CD4-positive, alpha-beta T cell (primary cell): ENCODE measurements at regions not wholly inside any gene's neighbourhood (a gene's known extent, or its start where the extent isn't known, plus 50 kb on each side); places are given as distances from the start of the nearest gene placed in this dataset.

ENCODE experiments used
- ATAC-seq: fragments of 200-7000 bp; cut with Tn5 transposase; one replicate; pipeline ENCODE4 v1.10.0; 2022; ENCODE audit warnings: mild to moderate bottlenecking; ENCODE audit not compliant: poor library complexity
- CTCF ChIA-PET: fragments of 350-600 bp; sonication (Branson Sonifier 250); formaldehyde crosslinking; loops from one replicate; lab custom pipeline; 2021; ENCODE audit warnings: antibody characterized with exemption, inconsistent platforms; lab: Charles Lee
- POLR2A ChIA-PET: fragments of 350-600 bp; sonication (Branson Sonifier 250); formaldehyde crosslinking; loops from one replicate; lab custom pipeline; 2021; ENCODE audit warnings: antibody characterized with exemption, inconsistent platforms; lab: Charles Lee
- DNase-seq, 14 experiments: peaks; one replicate each; pipeline ENCODE4 v3.0.0-alpha.2; 2013 to 2020; ENCODE audit warnings: mixed read lengths in 2 of 14
- H3K27ac ChIP-seq, 2 donors: one replicate each; pipeline versions ENCODE4 v1.5.1 to v1.7.0; 2013; ENCODE audit warnings: low read length in 2 of 2, low read depth in 1 of 2, mild to moderate bottlenecking in 1 of 2
- H3K27me3 ChIP-seq, 2 experiments: 1 replicate in 1 of 2; 2 replicates in 1 of 2; pipeline versions ENCODE4 v1.6.1 to v1.7.0; 2013; ENCODE audit warnings: low read length in 2 of 2, control low read depth in 1 of 2, mild to moderate bottlenecking in 1 of 2, moderate library complexity in 1 of 2; ENCODE audit not compliant: insufficient read depth in 2 of 2, control insufficient read depth in 1 of 2
- H3K36me3 ChIP-seq: one replicate; pipeline ENCODE4 v1.6.1; 2013; ENCODE audit warnings: low read length, control low read depth; ENCODE audit not compliant: insufficient read depth
- H3K4me1 ChIP-seq: one replicate; pipeline ENCODE4 v1.6.1; 2013; ENCODE audit warnings: low read length, control low read depth; ENCODE audit not compliant: insufficient read depth
- H3K4me3 ChIP-seq: one replicate; pipeline ENCODE4 v1.5.1; 2013; ENCODE audit warnings: mild to moderate bottlenecking, low read length, moderate library complexity
- H3K9me3 ChIP-seq, 2 experiments: 1 replicate in 1 of 2; 2 replicates in 1 of 2; pipeline versions ENCODE4 v1.6.1 to v1.7.0; 2013; ENCODE audit warnings: low read length in 2 of 2, mild to moderate bottlenecking in 2 of 2, control low read depth in 1 of 2, moderate library complexity in 1 of 2; ENCODE audit not compliant: control insufficient read depth in 1 of 2, insufficient read depth in 1 of 2
- H3K27ac Mint-ChIP-seq: one replicate; pipeline ENCODE4 v1.8.0; 2020; ENCODE audit warnings: mixed read lengths
- H3K27me3 Mint-ChIP-seq: one replicate; pipeline ENCODE4 v1.8.0; 2021; ENCODE audit warnings: mixed read lengths
- H3K36me3 Mint-ChIP-seq: one replicate; pipeline ENCODE4 v1.8.0; 2021; ENCODE audit warnings: low read depth, mixed read lengths
- H3K4me1 Mint-ChIP-seq: one replicate; pipeline ENCODE4 v1.8.0; 2021; ENCODE audit warnings: low read depth, mixed read lengths
- H3K4me3 Mint-ChIP-seq: one replicate; pipeline ENCODE4 v1.8.0; 2020; ENCODE audit warnings: mild to moderate bottlenecking, mixed read lengths
- H3K9me3 Mint-ChIP-seq: one replicate; pipeline ENCODE4 v1.8.0; 2020; ENCODE audit warnings: mixed read lengths
- CTCF ChIP-seq: fragments of 200-600 bp; IDR thresholded peaks from one replicate; pipeline ENCODE4 v1.8.0; 2022; ENCODE audit warnings: antibody characterized with exemption, mild to moderate bottlenecking
- intact Hi-C, 2 experiments: fragments of 100-400 bp; cut with DNase I in 1 of 2; cut with micrococcal nuclease in 1 of 2; formaldehyde crosslinking; loops; one replicate each; pipeline versions ENCODE4 v1.15.1 to v1.9.0; 2023 to 2025; cut with DNase I, micrococcal nuclease

- ChIA-PET CTCF (no interaction called here), POLR2A (no interaction called here)
- Histone ChIP-seq H3K36me3 (no peaks in the 10 kb centered on the region), H3K4me3 (no peak overlapping the region), H3K9me3 (peaks cover 0 to 4% of the 10 kb centered on the region in 2 experiments), H3K27ac (no peak overlapping the region), H3K4me1 (no peaks in the 10 kb centered on the region), H3K27me3 (no peaks in the 10 kb centered on the region)
- no peaks in the 10 kb centered on the region for H3K27me3 Mint-ChIP-seq
- no peak overlapping the region for H3K4me3 Mint-ChIP-seq
- no peaks in the 10 kb centered on the region for H3K4me1 Mint-ChIP-seq
- no peaks in the 10 kb centered on the region for H3K36me3 Mint-ChIP-seq
- no peak overlapping the region for H3K27ac Mint-ChIP-seq
- intact Hi-C loops = no loop called here
- DNase-seq (no peak), ATAC-seq (no peak)
- H3K9me3 Mint-ChIP-seq = peaks cover 11% of the 10 kb centered on the region
- no peak for TF ChIP-seq CTCF
Measured at GRCh38 chr3:182111967-182112366, 400.2 kb downstream of the SOX2 start.

- DNase-seq (no peak), ATAC-seq (no peak)
- Histone ChIP-seq H3K4me1 (no peaks in the 10 kb centered on the region), H3K36me3 (no peaks in the 10 kb centered on the region), H3K4me3 (no peak overlapping the region), H3K27ac (no peak overlapping the region), H3K27me3 (no peaks in the 10 kb centered on the region), H3K9me3 (peaks cover 0 to 4% of the 10 kb centered on the region in 2 experiments)
- Mint-ChIP-seq H3K27me3 (no peaks in the 10 kb centered on the region), H3K4me3 (no peak overlapping the region), H3K9me3 (peaks cover 3% of the 10 kb centered on the region), H3K4me1 (no peaks in the 10 kb centered on the region), H3K36me3 (no peaks in the 10 kb centered on the region), H3K27ac (no peak overlapping the region)
- CTCF ChIA-PET = no interaction called here
- TF ChIP-seq CTCF = no peak
- POLR2A ChIA-PET = no interaction called here
- intact Hi-C loops = no loop called here
Measured at GRCh38 chr3:182115328-182116015, 403.7 kb downstream of the SOX2 start.

GRCh38 chr3:182116386-182116785 lies 404.7 kb downstream of the SOX2 start:
- no peaks in the 10 kb centered on the region for H3K4me1 ChIP-seq
- Mint-ChIP-seq H3K36me3 (no peaks in the 10 kb centered on the region), H3K4me3 (no peak overlapping the region), H3K4me1 (no peaks in the 10 kb centered on the region), H3K27me3 (no peaks in the 10 kb centered on the region), H3K27ac (no peak overlapping the region), H3K9me3 (peaks cover 3% of the 10 kb centered on the region)
- no peak for TF ChIP-seq CTCF
- H3K27ac ChIP-seq = no peak overlapping the region
- no peaks in the 10 kb centered on the region for H3K27me3 ChIP-seq
- intact Hi-C loops = no loop called here
- H3K9me3 ChIP-seq = peaks cover 0 to 4% of the 10 kb centered on the region in 2 experiments
- ChIA-PET CTCF (no interaction called here), POLR2A (no interaction called here)
- DNase-seq (no peak), ATAC-seq (no peak)
- no peaks in the 10 kb centered on the region for H3K36me3 ChIP-seq
- no peak overlapping the region for H3K4me3 ChIP-seq
